Body of pancreas (tissue), 4 donors: ENCODE measurements at regions not wholly inside any gene's neighbourhood (a gene's known extent, or its start where the extent isn't known, plus 50 kb on each side); places are given as distances from the start of the nearest gene placed in this dataset.

ENCODE experiments used
- POLR2A ChIP-seq, 3 donors: fragments of 450-650 bp; IDR thresholded peaks; one replicate each; pipeline ENCODE4 v1.6.1; 2016; ENCODE audit warnings: antibody characterized with exemption in 3 of 3, mild to moderate bottlenecking in 2 of 3
- TF ChIP-seq, protein P1 (sequence below), 7 experiments: fragments of 450-650 bp in 4 of 7; fragments of 200-600 bp in 3 of 7; sonication (generic) in 3 of 7; IDR thresholded peaks; one replicate each; pipeline ENCODE4 v1.5.1; 2016 to 2019; ENCODE audit warnings: antibody characterized with exemption in 7 of 7

DNA sequence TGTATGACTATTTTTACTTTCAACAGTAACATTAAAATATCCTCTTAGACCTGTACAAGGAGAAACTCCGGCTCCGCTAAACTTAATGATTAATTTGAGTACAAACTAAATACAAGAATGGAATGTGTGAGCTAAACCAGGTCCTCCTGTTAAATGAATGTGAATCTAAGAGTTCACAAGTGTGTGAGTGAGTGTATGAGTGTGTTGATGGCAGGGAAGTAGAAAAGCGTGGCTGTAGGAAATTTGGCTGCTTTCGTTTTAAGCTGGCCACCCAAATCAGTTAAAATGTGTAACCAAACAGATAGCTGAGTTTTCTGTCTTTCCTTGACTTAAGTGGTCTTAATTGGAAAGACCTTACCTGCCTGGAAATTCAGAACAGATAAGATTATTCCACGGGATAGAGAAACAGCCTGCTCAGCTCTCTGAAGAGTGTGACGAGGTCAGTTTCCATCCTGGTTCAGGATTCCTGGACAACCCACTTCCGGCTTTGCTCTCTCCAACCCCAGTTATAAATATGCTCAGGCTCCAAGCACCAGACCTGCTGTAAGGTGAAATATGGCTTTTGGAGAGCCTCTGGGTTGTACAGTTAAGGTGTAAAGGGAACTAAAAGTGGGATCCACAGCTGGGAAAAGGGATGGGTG lies 908.6 kb upstream of the EDIL3 start:
- TF ChIP-seq, protein P1, sequence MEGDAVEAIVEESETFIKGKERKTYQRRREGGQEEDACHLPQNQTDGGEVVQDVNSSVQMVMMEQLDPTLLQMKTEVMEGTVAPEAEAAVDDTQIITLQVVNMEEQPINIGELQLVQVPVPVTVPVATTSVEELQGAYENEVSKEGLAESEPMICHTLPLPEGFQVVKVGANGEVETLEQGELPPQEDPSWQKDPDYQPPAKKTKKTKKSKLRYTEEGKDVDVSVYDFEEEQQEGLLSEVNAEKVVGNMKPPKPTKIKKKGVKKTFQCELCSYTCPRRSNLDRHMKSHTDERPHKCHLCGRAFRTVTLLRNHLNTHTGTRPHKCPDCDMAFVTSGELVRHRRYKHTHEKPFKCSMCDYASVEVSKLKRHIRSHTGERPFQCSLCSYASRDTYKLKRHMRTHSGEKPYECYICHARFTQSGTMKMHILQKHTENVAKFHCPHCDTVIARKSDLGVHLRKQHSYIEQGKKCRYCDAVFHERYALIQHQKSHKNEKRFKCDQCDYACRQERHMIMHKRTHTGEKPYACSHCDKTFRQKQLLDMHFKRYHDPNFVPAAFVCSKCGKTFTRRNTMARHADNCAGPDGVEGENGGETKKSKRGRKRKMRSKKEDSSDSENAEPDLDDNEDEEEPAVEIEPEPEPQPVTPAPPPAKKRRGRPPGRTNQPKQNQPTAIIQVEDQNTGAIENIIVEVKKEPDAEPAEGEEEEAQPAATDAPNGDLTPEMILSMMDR (IDR thresholded peaks at IDR 0.05) = no peak
- peak in 1 of 3 donors; percentile 43 for TF ChIP-seq POLR2A (IDR thresholded peaks at IDR 0.05)
